Cerebellar nuclear complex (tissue), 1 donor: ENCODE measurements at regions not wholly inside any gene's neighbourhood (a gene's known extent, or its start where the extent isn't known, plus 50 kb on each side); places are given as distances from the start of the nearest gene placed in this dataset.
"Not testable (repeated sequence)": the region's sequence is repeated elsewhere in the genome, so short reads cannot be mapped to it uniquely, and the experiment has no call there.

ENCODE experiments used
- DNase-seq, 2 experiments: peaks; one replicate each; lab custom pipeline; 2025; lab: John Stamatoyannopoulos, UW

GRCh38 chr4:170801771-170802170 lies 712.0 kb upstream of the AADAT start:
- no peak for DNase-seq

GRCh38 chr4:170794525-170794924 lies 704.8 kb upstream of the AADAT start:
- no peak for DNase-seq

GRCh38 chr4:170788540-170789051 lies 698.8 kb upstream of the AADAT start:
- DNase-seq: not testable (repeated sequence)

- no peak for DNase-seq
These were observed 687.9 kb upstream of the AADAT start for GRCh38 chr4:170777663-170778062.

- no peak for DNase-seq
These were observed 687.2 kb upstream of the AADAT start for GRCh38 chr4:170776983-170777382.

GRCh38 chr4:170775851-170776250 lies 686.1 kb upstream of the AADAT start:
- no peak for DNase-seq

GRCh38 chr4:170773709-170774273 lies 684.0 kb upstream of the AADAT start:
- DNase-seq: no peak

- DNase-seq: no peak
These were observed 682.7 kb upstream of the AADAT start for GRCh38 chr4:170772429-170772828.

GRCh38 chr4:170770664-170771063 lies 680.9 kb upstream of the AADAT start:
- no peak for DNase-seq

GRCh38 chr4:170769862-170770261 lies 680.1 kb upstream of the AADAT start:
- DNase-seq: no peak

- no peak for DNase-seq
These were observed 669.2 kb upstream of the AADAT start for GRCh38 chr4:170758988-170759387.

GRCh38 chr4:170750519-170750918 lies 660.8 kb upstream of the AADAT start:
- DNase-seq: no peak

- no peak for DNase-seq
These were observed 659.2 kb upstream of the AADAT start for GRCh38 chr4:170748975-170749374.

- DNase-seq: no peak
These were observed 653.9 kb upstream of the AADAT start for GRCh38 chr4:170743633-170744032.

- no peak for DNase-seq
These were observed 652.1 kb upstream of the AADAT start for GRCh38 chr4:170741856-170742255.

- no peak for DNase-seq
These were observed 647.0 kb upstream of the AADAT start for GRCh38 chr4:170736710-170737109.

- DNase-seq: no peak
These were observed 640.1 kb upstream of the AADAT start for GRCh38 chr4:170729897-170730296.

- DNase-seq: no peak
These were observed 639.5 kb upstream of the AADAT start for GRCh38 chr4:170729236-170729635.

- DNase-seq: no peak
These were observed 634.4 kb upstream of the AADAT start for GRCh38 chr4:170724191-170724590.

GRCh38 chr4:170723171-170723570 lies 633.4 kb upstream of the AADAT start:
- no peak for DNase-seq

- no peak for DNase-seq
These were observed 632.1 kb upstream of the AADAT start for GRCh38 chr4:170721812-170722373.

GRCh38 chr4:170716868-170717267 lies 627.1 kb upstream of the AADAT start:
- no peak for DNase-seq

- no peak for DNase-seq
These were observed 616.2 kb upstream of the AADAT start for GRCh38 chr4:170705907-170706306.

GRCh38 chr4:170700064-170700463 lies 610.3 kb upstream of the AADAT start:
- DNase-seq: no peak
